Epithelial cell of esophagus (primary cell): ENCODE measurements at regions not wholly inside any gene's neighbourhood (a gene's known extent, or its start where the extent isn't known, plus 50 kb on each side); places are given as distances from the start of the nearest gene placed in this dataset.

Experiments
- DNase-seq: peaks from one replicate; pipeline ENCODE4 v3.0.0; 2010; ENCODE audit warnings: low read depth
- H3K4me3 ChIP-seq: 2 replicates; pipeline ENCODE4 v1.5.1; 2011; ENCODE audit warnings: mild to moderate bottlenecking, low read length, control low read depth
- TF ChIP-seq, protein P1 (sequence below): IDR thresholded peaks from 2 replicates; pipeline ENCODE4 v1.5.1; 2011; ENCODE audit warnings: low read depth, mild to moderate bottlenecking, low read length, control low read depth, inconsistent platforms; ENCODE audit not compliant: insufficient read depth; ENCODE audit errors: missing control alignments

- H3K4me3 ChIP-seq = no peak overlapping the region
- TF ChIP-seq, protein P1, sequence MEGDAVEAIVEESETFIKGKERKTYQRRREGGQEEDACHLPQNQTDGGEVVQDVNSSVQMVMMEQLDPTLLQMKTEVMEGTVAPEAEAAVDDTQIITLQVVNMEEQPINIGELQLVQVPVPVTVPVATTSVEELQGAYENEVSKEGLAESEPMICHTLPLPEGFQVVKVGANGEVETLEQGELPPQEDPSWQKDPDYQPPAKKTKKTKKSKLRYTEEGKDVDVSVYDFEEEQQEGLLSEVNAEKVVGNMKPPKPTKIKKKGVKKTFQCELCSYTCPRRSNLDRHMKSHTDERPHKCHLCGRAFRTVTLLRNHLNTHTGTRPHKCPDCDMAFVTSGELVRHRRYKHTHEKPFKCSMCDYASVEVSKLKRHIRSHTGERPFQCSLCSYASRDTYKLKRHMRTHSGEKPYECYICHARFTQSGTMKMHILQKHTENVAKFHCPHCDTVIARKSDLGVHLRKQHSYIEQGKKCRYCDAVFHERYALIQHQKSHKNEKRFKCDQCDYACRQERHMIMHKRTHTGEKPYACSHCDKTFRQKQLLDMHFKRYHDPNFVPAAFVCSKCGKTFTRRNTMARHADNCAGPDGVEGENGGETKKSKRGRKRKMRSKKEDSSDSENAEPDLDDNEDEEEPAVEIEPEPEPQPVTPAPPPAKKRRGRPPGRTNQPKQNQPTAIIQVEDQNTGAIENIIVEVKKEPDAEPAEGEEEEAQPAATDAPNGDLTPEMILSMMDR = no peak
- DNase-seq = no peak
Observed at GRCh38 chr5:2981652-2982051, 230.2 kb upstream of the IRX2 start.

DNA sequence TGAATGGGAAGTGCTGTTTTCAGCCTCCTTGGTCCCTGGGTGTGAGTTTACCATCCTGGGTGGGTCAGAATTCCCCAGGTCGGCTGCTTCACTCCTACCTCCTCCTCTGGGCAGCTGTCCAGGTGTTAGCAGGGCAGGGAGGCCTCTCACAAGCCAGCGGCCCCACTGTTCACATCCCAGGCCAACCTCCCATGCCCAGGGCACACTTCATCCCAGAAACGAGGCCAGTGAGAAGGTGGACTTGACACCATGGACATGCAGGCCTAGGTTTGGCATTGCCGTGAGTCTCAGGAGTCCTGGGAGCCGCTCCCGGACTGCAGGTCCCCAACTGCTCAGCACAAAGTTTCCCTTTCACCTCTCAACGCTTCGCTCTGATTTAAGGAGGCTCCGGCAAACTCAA is 229.6 kb upstream of the IRX2 start:
- TF ChIP-seq, protein P1 = no peak
- no peak for DNase-seq
- no peak overlapping the region for H3K4me3 ChIP-seq

DNA sequence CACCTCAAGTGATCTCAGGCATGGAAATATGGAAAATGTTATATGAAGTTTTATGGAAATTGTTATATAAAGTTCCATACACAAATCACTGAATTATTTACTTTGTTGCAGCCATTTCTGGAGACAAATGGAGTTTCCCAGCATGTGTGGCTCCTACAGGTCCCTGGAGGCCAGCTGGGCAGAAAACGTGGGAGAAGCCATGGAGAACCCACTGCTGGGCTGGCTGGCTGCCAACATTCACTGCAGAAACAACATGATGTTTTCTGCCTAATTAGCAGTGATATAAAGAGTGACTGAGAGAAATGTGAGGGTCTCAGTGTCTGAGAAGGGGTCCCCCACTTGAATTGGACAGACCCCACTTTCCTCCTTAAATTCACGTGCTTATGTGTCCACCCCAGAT is 208.8 kb upstream of the IRX2 start:
- TF ChIP-seq, protein P1 = no peak
- no peak overlapping the region for H3K4me3 ChIP-seq
- no peak for DNase-seq

- TF ChIP-seq, protein P1 = no peak
- H3K4me3 ChIP-seq = no peak overlapping the region
- DNase-seq = no peak
Observed at GRCh38 chr5:2958976-2959375, 207.5 kb upstream of the IRX2 start.

- no peak for DNase-seq
- TF ChIP-seq, protein P1 = no peak
- no peak overlapping the region for H3K4me3 ChIP-seq
Observed at GRCh38 chr5:2948875-2949274, 197.4 kb upstream of the IRX2 start.

DNA sequence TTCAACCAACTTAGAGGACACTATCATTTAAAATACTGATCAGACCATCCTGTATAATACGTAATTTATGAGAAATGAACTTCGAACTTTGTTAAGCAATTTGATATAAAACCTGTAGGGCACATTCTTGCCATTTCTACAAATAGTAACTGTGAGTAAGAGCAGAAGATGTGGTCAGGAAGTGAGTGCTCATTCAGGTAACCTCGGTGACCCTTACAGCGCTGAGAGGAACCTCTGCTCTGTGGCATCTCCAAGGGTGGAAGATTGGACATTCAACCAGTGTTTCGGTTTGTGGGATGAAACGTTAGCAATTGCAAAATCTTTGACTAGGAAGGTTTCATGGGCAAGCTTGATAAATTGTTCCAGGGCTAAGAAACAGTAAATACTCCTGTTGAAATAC is 194.8 kb upstream of the IRX2 start:
- H3K4me3 ChIP-seq = no peak overlapping the region
- TF ChIP-seq, protein P1 = no peak
- DNase-seq = no peak

DNA sequence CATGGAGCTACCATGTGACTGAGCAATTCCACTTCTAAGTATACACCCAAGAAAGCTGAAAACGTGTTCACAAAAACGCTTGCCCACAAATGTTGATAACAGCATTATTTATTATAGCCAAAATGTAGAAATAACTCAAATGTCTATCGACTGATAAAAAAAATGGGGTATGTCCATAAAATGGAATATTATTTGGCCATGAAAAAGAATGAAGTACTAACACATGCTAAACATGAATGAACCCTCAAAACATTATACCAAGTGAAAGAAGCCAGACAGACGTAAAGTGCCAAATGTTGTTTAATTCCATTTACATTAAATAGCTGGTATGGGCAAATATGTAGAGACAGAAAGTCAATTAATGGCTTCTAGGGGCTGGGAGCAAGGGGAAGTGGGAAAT is 184.9 kb upstream of the IRX2 start:
- no peak for DNase-seq
- no peak overlapping the region for H3K4me3 ChIP-seq
- TF ChIP-seq, protein P1 = no peak
